HEK293T (cell line): ENCODE measurements at regions not wholly inside any gene's neighbourhood (a gene's known extent, or its start where the extent isn't known, plus 50 kb on each side); places are given as distances from the start of the nearest gene placed in this dataset.

ENCODE experiments used
- ARNT ChIP-seq: fragments of 450-650 bp; IDR thresholded peaks from 2 replicates; pipeline ENCODE4 v1.6.1; 2017; ENCODE audit warnings: mild to moderate bottlenecking
- CTBP1 ChIP-seq: fragments of 450-650 bp; IDR thresholded peaks from 2 replicates; pipeline ENCODE4 v1.6.1; 2016; ENCODE audit warnings: borderline replicate concordance
- ELF4 ChIP-seq: fragments of 450-650 bp; IDR thresholded peaks from 2 replicates; pipeline ENCODE4 v1.6.1; 2017; ENCODE audit warnings: antibody characterized with exemption
- FOXM1 ChIP-seq: fragments of 450-650 bp; IDR thresholded peaks from 2 replicates; pipeline ENCODE4 v1.6.1; 2017; ENCODE audit warnings: mild to moderate bottlenecking, borderline replicate concordance
- HDGF ChIP-seq: fragments of 450-650 bp; IDR thresholded peaks from 2 replicates; pipeline ENCODE4 v1.6.1; 2017; ENCODE audit warnings: antibody characterized with exemption, borderline replicate concordance
- NFRKB ChIP-seq: fragments of 450-650 bp; IDR thresholded peaks from 2 replicates; pipeline ENCODE4 v1.6.1; 2016; ENCODE audit warnings: mild to moderate bottlenecking, moderate library complexity
- SP1 ChIP-seq: fragments of 450-650 bp; IDR thresholded peaks from 2 replicates; pipeline ENCODE4 v1.6.1; 2017
- SUZ12 ChIP-seq: fragments of 450-650 bp; IDR thresholded peaks from 2 replicates; pipeline ENCODE4 v1.6.1; 2016; ENCODE audit warnings: mild to moderate bottlenecking

GRCh38 chr2:8433390-8433789 is 248.5 kb upstream of the ID2 start:
- TF ChIP-seq ELF4: no peak
- TF ChIP-seq HDGF: no peak
- TF ChIP-seq ARNT: no peak
- no peak for TF ChIP-seq NFRKB
- no peak for TF ChIP-seq FOXM1
- no peak for TF ChIP-seq CTBP1
- TF ChIP-seq SUZ12: no peak
- no peak for TF ChIP-seq SP1
